GM06990 (cell line): ENCODE measurements at regions not wholly inside any gene's neighbourhood (a gene's known extent, or its start where the extent isn't known, plus 50 kb on each side); places are given as distances from the start of the nearest gene placed in this dataset.

ENCODE experiments used
- DNase-seq: peaks from one replicate; pipeline ENCODE4 v3.0.0-alpha.2; 2011; ENCODE audit not compliant: insufficient read length; ENCODE audit errors: extremely low read depth
- H3K27me3 ChIP-seq: replicated peaks from 2 replicates; pipeline ENCODE4 v1.6.0; 2011; ENCODE audit warnings: low read length; ENCODE audit not compliant: control insufficient read depth, insufficient read depth
- H3K36me3 ChIP-seq: 2 replicates; pipeline ENCODE4 v1.5.1; 2011; ENCODE audit warnings: low read length; ENCODE audit not compliant: control insufficient read depth, insufficient read depth
- H3K4me3 ChIP-seq: replicated peaks from 2 replicates; pipeline ENCODE4 v1.5.1; 2011; ENCODE audit warnings: low read depth, mild to moderate bottlenecking, control low read depth, low read length
- CTCF ChIP-seq: IDR thresholded peaks from 2 replicates; pipeline ENCODE4 v1.5.1; 2011; ENCODE audit warnings: low read length, control low read depth, mild to moderate bottlenecking, inconsistent platforms; ENCODE audit not compliant: insufficient read depth, poor library complexity, severe bottlenecking

GRCh38 chr9:31005086-31005665 is 1379.3 kb upstream of the ACO1 start:
- H3K36me3 ChIP-seq = no peaks in the 10 kb centered on the region
- TF ChIP-seq CTCF = no peak
- no peak for DNase-seq
- H3K4me3 ChIP-seq = no peak overlapping the region
- no peaks in the 10 kb centered on the region for H3K27me3 ChIP-seq

- no peak overlapping the region for H3K4me3 ChIP-seq
- TF ChIP-seq CTCF = no peak
- DNase-seq = no peak
- no peaks in the 10 kb centered on the region for H3K36me3 ChIP-seq
- H3K27me3 ChIP-seq = no peaks in the 10 kb centered on the region
Observed at GRCh38 chr9:31013371-31013770, 1371.1 kb upstream of the ACO1 start.

- DNase-seq = no peak
Observed at GRCh38 chr9:31023847-31024246, 1360.6 kb upstream of the ACO1 start.

GRCh38 chr9:31027678-31028077 is 1356.8 kb upstream of the ACO1 start:
- TF ChIP-seq CTCF = no peak
- Histone ChIP-seq H3K36me3 (no peaks in the 10 kb centered on the region), H3K27me3 (no peaks in the 10 kb centered on the region), H3K4me3 (no peak overlapping the region)
- DNase-seq = no peak

More at GRCh38 chr9:31023847-31024246, 1360.6 kb upstream of the ACO1 start:
- no peak overlapping the region for H3K4me3 ChIP-seq
- TF ChIP-seq CTCF = no peak
- H3K27me3 ChIP-seq = no peaks in the 10 kb centered on the region
- no peaks in the 10 kb centered on the region for H3K36me3 ChIP-seq

GRCh38 chr9:31028137-31028536 is 1356.3 kb upstream of the ACO1 start:
- TF ChIP-seq CTCF = no peak
- H3K27me3 ChIP-seq = no peaks in the 10 kb centered on the region
- H3K4me3 ChIP-seq = no peak overlapping the region
- no peaks in the 10 kb centered on the region for H3K36me3 ChIP-seq
- no peak for DNase-seq

- Histone ChIP-seq H3K36me3 (no peaks in the 10 kb centered on the region), H3K27me3 (no peaks in the 10 kb centered on the region), H3K4me3 (no peak overlapping the region)
- no peak for DNase-seq
- TF ChIP-seq CTCF = no peak
Observed at GRCh38 chr9:31030741-31031202, 1353.7 kb upstream of the ACO1 start.
